ENCODE measurements at regions not wholly inside any gene's neighbourhood (a gene's known extent, or its start where the extent isn't known, plus 50 kb on each side); places are given as distances from the start of the nearest gene placed in this dataset.

GRCh38 chr2:16948710-16949109, 283.1 kb upstream of the CYRIA start:
- no peak for TF ChIP-seq CTCF (IDR thresholded peaks at IDR 0.05; ENCODE audit: insufficient read depth, missing control alignments)
- DNase-seq (ENCODE audit: insufficient read length, low spot score) (no peak), FAIRE-seq (no peak)

GRCh38 chr2:16948053-16948452, 282.4 kb upstream of the CYRIA start:
- FAIRE-seq (no peak), DNase-seq (ENCODE audit: insufficient read length, low spot score) (no peak)
- TF ChIP-seq CTCF (IDR thresholded peaks at IDR 0.05; ENCODE audit: insufficient read depth, missing control alignments) = no peak

- DNase-seq (ENCODE audit: insufficient read length, low spot score) = no peak
- no peak for TF ChIP-seq CTCF (IDR thresholded peaks at IDR 0.05; ENCODE audit: insufficient read depth, missing control alignments)
- no peak for FAIRE-seq
Observed at GRCh38 chr2:16943279-16943958, 277.8 kb upstream of the CYRIA start.

GRCh38 chr2:16940214-16940613, 274.6 kb upstream of the CYRIA start:
- no peak for DNase-seq (ENCODE audit: insufficient read length, low spot score)
- no peak for FAIRE-seq
- TF ChIP-seq CTCF (IDR thresholded peaks at IDR 0.05; ENCODE audit: insufficient read depth, missing control alignments) = no peak

GRCh38 chr2:16939771-16940170, 274.1 kb upstream of the CYRIA start:
- no peak for TF ChIP-seq CTCF (IDR thresholded peaks at IDR 0.05; ENCODE audit: insufficient read depth, missing control alignments)
- DNase-seq (ENCODE audit: insufficient read length, low spot score) (no peak), FAIRE-seq (no peak)

- TF ChIP-seq CTCF (IDR thresholded peaks at IDR 0.05; ENCODE audit: insufficient read depth, missing control alignments) = no peak
- FAIRE-seq (no peak), DNase-seq (ENCODE audit: insufficient read length, low spot score) (no peak)
Observed at GRCh38 chr2:16933355-16933754, 267.7 kb upstream of the CYRIA start.

GRCh38 chr2:16932826-16933225, 267.2 kb upstream of the CYRIA start:
- DNase-seq (ENCODE audit: insufficient read length, low spot score) (no peak), FAIRE-seq (no peak)
- TF ChIP-seq CTCF (IDR thresholded peaks at IDR 0.05; ENCODE audit: insufficient read depth, missing control alignments) = no peak
